ENCODE measurements at regions not wholly inside any gene's neighbourhood (a gene's known extent, or its start where the extent isn't known, plus 50 kb on each side); places are given as distances from the start of the nearest gene placed in this dataset.
A peak's percentile ranks its signal among the peaks of the same experiment; 100 is the strongest.

DNA sequence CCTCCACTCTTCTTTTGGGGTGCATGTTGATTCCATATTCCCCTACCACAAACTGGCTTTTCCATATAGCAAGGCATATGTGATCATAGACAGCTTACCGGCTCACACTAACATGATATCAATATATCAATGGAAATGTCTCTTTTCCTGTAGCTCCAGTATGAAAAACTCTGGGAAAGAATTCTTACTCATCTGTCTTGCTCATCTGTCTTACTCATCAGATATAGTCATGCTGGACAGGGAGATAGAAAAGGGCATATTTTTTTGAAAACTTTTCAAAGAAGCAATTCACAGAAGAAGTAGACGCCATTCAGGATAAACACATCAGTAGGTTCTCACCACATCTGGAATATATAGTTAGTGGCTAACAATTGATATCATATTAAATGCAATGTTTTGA lies 794.7 kb downstream of the RAB28 start:
- no peaks in the 10 kb centered on the region for H3K4me1 ChIP-seq (ENCODE audit: control insufficient read depth, insufficient read depth, low read length)
- H3K4me3 ChIP-seq (ENCODE audit: low read length) = no peak overlapping the region
- no CpG with 5 or more reads among the region's 2 CpGs for WGBS (ENCODE audit: insufficient coverage, insufficient read length)
- no peak for DNase-seq (ENCODE audit: low read depth, low spot score)
- no peak overlapping the region for H3K27ac ChIP-seq (ENCODE audit: low read length)
- no peaks in the 10 kb centered on the region for H3K27me3 ChIP-seq (ENCODE audit: control insufficient read depth, insufficient read depth, low read length)
- H3K9me3 ChIP-seq (ENCODE audit: control insufficient read depth, insufficient read depth, low read length) = no peaks in the 10 kb centered on the region
- no peaks in the 10 kb centered on the region for H3K36me3 ChIP-seq (ENCODE audit: control insufficient read depth, insufficient read depth, low read length)

DNA sequence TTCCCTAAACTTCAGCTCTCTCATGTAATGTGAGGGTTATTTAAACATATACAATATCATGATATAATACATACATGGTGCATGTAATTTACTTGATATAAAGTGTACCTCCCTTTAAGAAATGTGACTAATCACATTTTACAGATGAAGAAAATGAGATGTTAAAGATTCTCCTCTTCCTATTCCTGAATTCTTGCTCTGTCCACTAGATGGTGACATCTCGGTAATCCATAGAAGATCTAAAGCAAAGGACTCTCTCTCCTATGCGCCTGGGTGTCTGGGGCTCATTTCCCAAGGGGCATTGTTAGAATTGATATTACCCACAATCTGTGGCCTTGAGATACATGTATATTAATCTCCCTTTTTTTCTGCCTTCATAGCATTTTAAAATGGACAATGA lies 804.9 kb downstream of the RAB28 start:
- Histone ChIP-seq H3K27me3 (ENCODE audit: control insufficient read depth, insufficient read depth, low read length) (no peaks in the 10 kb centered on the region), H3K4me3 (ENCODE audit: low read length) (no peak overlapping the region), H3K4me1 (ENCODE audit: control insufficient read depth, insufficient read depth, low read length) (no peaks in the 10 kb centered on the region), H3K9me3 (ENCODE audit: control insufficient read depth, insufficient read depth, low read length) (no peaks in the 10 kb centered on the region; the same call in 1 of the 2 replicates), H3K36me3 (ENCODE audit: control insufficient read depth, insufficient read depth, low read length) (no peaks in the 10 kb centered on the region), H3K27ac (ENCODE audit: low read length) (no peak overlapping the region)
- WGBS (ENCODE audit: insufficient coverage, insufficient read length) = no CpG with 5 or more reads among the region's 2 CpGs
- DNase-seq (ENCODE audit: low read depth, low spot score) = no peak

DNA sequence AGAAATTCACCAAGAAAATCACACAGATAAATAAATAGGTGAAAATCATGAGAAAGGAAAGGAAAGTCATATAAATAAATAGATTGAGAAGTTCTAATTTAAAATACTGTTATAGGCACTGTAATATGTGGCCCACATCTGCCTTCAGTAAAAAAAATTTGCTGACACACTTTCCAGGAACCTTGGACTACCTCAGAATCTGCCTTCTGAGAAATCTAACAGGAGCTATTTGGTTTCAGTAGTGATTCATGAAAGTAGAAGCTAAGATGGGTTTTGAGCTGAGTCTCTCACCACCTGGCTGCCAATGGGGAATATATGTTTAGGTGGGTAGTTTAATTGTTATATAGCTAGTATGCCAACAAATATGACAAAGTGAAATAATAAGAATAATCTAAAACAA lies 810.0 kb downstream of the RAB28 start:
- H3K4me1 ChIP-seq (ENCODE audit: control insufficient read depth, insufficient read depth, low read length) = no peaks in the 10 kb centered on the region
- no peaks in the 10 kb centered on the region for H3K27me3 ChIP-seq (ENCODE audit: control insufficient read depth, insufficient read depth, low read length)
- H3K27ac ChIP-seq (ENCODE audit: low read length) = no peak overlapping the region
- H3K4me3 ChIP-seq (ENCODE audit: low read length) = no peak overlapping the region
- DNase-seq (ENCODE audit: low read depth, low spot score) = no peak
- H3K36me3 ChIP-seq (ENCODE audit: control insufficient read depth, insufficient read depth, low read length) = no peaks in the 10 kb centered on the region
- no peaks in the 10 kb centered on the region; the same call in 1 of the 2 replicates for H3K9me3 ChIP-seq (ENCODE audit: control insufficient read depth, insufficient read depth, low read length)

DNA sequence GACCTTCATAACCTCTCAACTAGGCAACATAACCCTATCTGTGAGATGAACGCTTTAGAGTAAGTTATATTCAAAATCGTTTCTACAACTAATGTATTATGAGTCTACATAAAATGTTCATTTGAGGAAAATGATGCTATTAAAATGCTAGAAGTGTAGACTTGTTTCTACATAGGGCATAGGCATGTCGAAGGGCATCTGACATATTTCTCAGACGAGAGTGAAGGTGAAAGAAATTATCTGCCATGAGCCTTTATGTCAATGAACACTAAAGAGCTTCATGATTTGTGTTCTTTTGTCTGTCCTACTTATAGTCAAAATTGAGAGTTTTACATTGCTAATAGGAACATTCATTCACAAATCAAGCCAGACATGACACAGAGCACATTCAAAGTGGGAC lies 811.8 kb downstream of the RAB28 start:
- Histone ChIP-seq H3K9me3 (ENCODE audit: control insufficient read depth, insufficient read depth, low read length) (no peaks in the 10 kb centered on the region; the same call in 1 of the 2 replicates), H3K4me1 (ENCODE audit: control insufficient read depth, insufficient read depth, low read length) (no peaks in the 10 kb centered on the region), H3K27me3 (ENCODE audit: control insufficient read depth, insufficient read depth, low read length) (no peaks in the 10 kb centered on the region), H3K4me3 (ENCODE audit: low read length) (no peak overlapping the region), H3K36me3 (ENCODE audit: control insufficient read depth, insufficient read depth, low read length) (no peaks in the 10 kb centered on the region), H3K27ac (ENCODE audit: low read length) (no peak overlapping the region)
- no peak for DNase-seq (ENCODE audit: low read depth, low spot score)
- WGBS (ENCODE audit: insufficient coverage, insufficient read length) = no CpG with 5 or more reads among the region's 4 CpGs

DNA sequence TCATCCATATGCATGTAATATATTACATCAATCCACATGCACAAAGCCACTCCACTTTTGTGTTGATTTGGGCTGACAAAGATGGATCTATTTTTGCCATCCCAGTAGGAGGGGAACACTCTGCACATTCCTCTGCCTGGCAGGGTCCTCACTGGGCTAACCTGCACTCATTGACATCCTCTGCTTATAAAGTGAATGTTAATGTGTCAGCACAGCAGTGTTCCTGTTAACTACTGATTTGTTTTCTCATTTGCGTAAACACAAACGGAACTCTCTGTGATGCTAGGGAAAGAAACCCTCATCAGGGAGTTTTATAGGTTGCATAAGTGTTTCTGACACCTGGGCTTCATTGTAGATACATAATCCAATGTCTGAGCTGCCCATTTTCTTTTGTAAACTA lies 826.0 kb downstream of the RAB28 start:
- no peak for DNase-seq (ENCODE audit: low read depth, low spot score)
- Histone ChIP-seq H3K4me3 (ENCODE audit: low read length) (no peak overlapping the region), H3K9me3 (ENCODE audit: control insufficient read depth, insufficient read depth, low read length) (no peaks in the 10 kb centered on the region), H3K27ac (ENCODE audit: low read length) (no peak overlapping the region), H3K36me3 (ENCODE audit: control insufficient read depth, insufficient read depth, low read length) (no peaks in the 10 kb centered on the region), H3K27me3 (ENCODE audit: control insufficient read depth, insufficient read depth, low read length) (no peaks in the 10 kb centered on the region), H3K4me1 (ENCODE audit: control insufficient read depth, insufficient read depth, low read length) (0 out of 2 replicates have a peak, but pooled peaks cover 2% of the 10 kb centered on the region)
- WGBS (ENCODE audit: insufficient coverage, insufficient read length) = no CpG with 5 or more reads among the region's 2 CpGs

DNA sequence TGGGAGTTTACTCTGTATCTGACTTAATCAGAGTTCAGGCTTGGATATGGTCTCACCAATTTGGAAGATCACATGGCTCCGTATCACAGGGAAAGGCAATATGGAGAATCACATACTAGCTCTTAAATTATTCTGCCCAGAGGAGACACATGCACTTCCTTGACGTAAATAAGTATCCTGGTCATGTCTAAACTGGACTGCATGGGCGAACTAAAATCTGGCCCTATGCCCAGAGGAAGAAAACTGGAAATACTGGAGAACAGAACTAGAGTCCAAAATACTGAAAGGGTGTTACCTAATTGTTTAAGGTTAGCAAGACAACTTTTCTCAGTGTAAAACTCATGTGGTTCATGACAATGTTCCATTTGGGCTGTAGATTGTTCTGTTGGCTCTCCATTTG lies 832.3 kb downstream of the RAB28 start:
- no peak for DNase-seq (ENCODE audit: low read depth, low spot score)
- H3K27ac ChIP-seq (ENCODE audit: low read length) = no peak overlapping the region
- H3K4me1 ChIP-seq (ENCODE audit: control insufficient read depth, insufficient read depth, low read length) = no peaks in the 10 kb centered on the region
- no peaks in the 10 kb centered on the region for H3K36me3 ChIP-seq (ENCODE audit: control insufficient read depth, insufficient read depth, low read length)
- no peak overlapping the region for H3K4me3 ChIP-seq (ENCODE audit: low read length)
- no peaks in the 10 kb centered on the region for H3K9me3 ChIP-seq (ENCODE audit: control insufficient read depth, insufficient read depth, low read length)
- H3K27me3 ChIP-seq (ENCODE audit: control insufficient read depth, insufficient read depth, low read length) = no peaks in the 10 kb centered on the region
- WGBS (ENCODE audit: insufficient coverage, insufficient read length) = no CpG with 5 or more reads among the region's 3 CpGs

DNA sequence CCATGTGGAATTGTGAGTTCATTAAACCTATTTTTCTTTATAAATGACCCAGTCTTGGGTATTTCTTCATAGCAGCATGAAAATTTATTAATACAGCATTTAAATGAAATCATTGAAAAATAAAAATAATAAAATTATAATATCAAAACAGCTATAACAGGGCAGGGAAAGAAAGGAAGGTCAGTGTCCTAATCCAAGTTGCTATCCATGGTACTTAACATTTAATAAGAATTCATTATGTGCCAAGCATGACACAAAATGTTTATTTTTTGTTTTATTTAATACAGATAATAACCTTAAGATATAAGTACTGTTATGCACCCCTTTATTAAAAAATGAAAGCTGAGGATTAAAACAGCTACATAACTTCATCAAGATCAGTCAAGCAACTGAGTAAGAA lies 838.4 kb downstream of the RAB28 start:
- H3K4me1 ChIP-seq (ENCODE audit: control insufficient read depth, insufficient read depth, low read length) = no peaks in the 10 kb centered on the region
- H3K36me3 ChIP-seq (ENCODE audit: control insufficient read depth, insufficient read depth, low read length) = no peaks in the 10 kb centered on the region
- no peak overlapping the region for H3K27ac ChIP-seq (ENCODE audit: low read length)
- H3K4me3 ChIP-seq (ENCODE audit: low read length) = no peak overlapping the region
- no peak for DNase-seq (ENCODE audit: low read depth, low spot score)
- H3K9me3 ChIP-seq (ENCODE audit: control insufficient read depth, insufficient read depth, low read length) = no peaks in the 10 kb centered on the region
- H3K27me3 ChIP-seq (ENCODE audit: control insufficient read depth, insufficient read depth, low read length) = no peaks in the 10 kb centered on the region

DNA sequence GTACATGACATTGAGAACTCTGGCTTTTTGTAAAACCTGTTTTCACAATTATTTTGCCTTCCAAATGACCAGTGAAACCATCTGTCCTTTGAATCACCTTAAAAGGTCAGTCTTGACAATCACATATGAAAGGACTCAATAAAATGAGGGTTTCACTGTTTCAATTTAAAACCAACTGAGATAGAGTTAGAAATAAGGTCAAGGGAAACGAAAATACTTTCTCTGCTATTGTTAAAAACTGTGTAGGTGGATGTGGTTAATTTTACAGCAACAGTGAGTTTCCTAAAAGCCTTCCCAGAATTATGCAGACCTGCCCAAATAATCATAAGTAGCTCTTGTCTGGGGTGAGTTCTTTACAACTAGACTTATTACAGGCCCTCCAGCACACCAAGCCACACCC lies 839.9 kb downstream of the RAB28 start:
- Histone ChIP-seq H3K36me3 (ENCODE audit: control insufficient read depth, insufficient read depth, low read length) (no peaks in the 10 kb centered on the region), H3K4me3 (ENCODE audit: low read length) (no peak overlapping the region), H3K4me1 (ENCODE audit: control insufficient read depth, insufficient read depth, low read length) (no peaks in the 10 kb centered on the region), H3K9me3 (ENCODE audit: control insufficient read depth, insufficient read depth, low read length) (no peaks in the 10 kb centered on the region), H3K27me3 (ENCODE audit: control insufficient read depth, insufficient read depth, low read length) (no peaks in the 10 kb centered on the region), H3K27ac (ENCODE audit: low read length) (no peak overlapping the region)
- WGBS (ENCODE audit: insufficient coverage, insufficient read length) = no CpG with 5 or more reads among the region's 1 CpG
- DNase-seq (ENCODE audit: low read depth, low spot score) = no peak

DNA sequence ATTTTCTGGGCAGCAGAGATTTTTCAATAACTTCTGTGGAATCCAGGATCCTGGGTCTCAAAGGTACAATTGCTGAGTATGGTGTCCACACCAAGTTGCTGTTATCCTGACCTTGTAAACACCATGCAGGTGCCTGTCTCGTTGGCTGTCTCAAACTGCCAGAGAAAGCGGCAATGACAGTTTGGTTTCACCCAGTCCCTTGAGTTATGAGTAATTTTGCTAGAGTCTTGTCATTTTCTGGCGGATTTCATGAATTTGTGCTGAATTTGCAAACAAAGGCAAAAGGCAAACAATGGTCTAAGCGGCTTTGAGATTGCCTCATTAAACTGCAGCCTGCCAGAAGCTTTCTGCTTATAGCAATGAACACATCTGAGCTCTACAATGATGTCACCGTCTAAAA lies 847.9 kb downstream of the RAB28 start:
- H3K27ac ChIP-seq (ENCODE audit: low read length) = no peak overlapping the region
- WGBS (ENCODE audit: insufficient coverage, insufficient read length) = no CpG with 5 or more reads among the region's 5 CpGs

DNA sequence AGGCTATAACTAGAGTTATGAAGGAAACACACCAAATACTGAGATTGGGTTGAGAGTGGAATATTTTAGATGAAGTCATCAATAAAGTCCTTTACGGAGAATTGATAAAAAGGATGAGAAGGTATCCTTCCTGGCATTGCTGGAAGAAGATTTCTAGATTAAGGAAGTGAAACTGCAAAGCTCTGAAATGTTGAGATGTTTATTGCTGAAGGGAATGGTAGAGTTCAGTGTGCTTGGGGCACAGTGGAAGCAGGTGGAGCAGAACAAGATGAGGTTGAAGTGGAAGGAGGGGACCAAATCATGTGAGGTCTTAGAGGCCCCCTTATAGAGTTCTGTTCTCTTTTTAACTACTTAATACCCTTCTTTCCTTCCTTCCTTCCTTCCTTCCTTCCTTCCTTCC lies 848.5 kb downstream of the RAB28 start:
- no CpG with 5 or more reads among the region's 1 CpG for whole genome bisulfite sequencing (ENCODE audit: insufficient coverage, insufficient read length)
- H3K36me3 ChIP-seq (ENCODE audit: control insufficient read depth, insufficient read depth, low read length) = no peaks in the 10 kb centered on the region
- no peak overlapping the region for H3K27ac ChIP-seq (ENCODE audit: low read length)
- H3K4me1 ChIP-seq (ENCODE audit: control insufficient read depth, insufficient read depth, low read length) = no peaks in the 10 kb centered on the region
- no peak overlapping the region for H3K4me3 ChIP-seq (ENCODE audit: low read length)
- no peak for DNase-seq (ENCODE audit: low read depth, low spot score)
- H3K27me3 ChIP-seq (ENCODE audit: control insufficient read depth, insufficient read depth, low read length) = no peaks in the 10 kb centered on the region
- no peaks in the 10 kb centered on the region for H3K9me3 ChIP-seq (ENCODE audit: control insufficient read depth, insufficient read depth, low read length)

More for the DNA sequence above, 847.9 kb downstream of the RAB28 start:
- H3K4me3 ChIP-seq (ENCODE audit: low read length) = no peak overlapping the region
- H3K27me3 ChIP-seq (ENCODE audit: control insufficient read depth, insufficient read depth, low read length) = no peaks in the 10 kb centered on the region
- H3K36me3 ChIP-seq (ENCODE audit: control insufficient read depth, insufficient read depth, low read length) = no peaks in the 10 kb centered on the region
- H3K4me1 ChIP-seq (ENCODE audit: control insufficient read depth, insufficient read depth, low read length) = no peaks in the 10 kb centered on the region
- no peak for DNase-seq (ENCODE audit: low read depth, low spot score)
- no peaks in the 10 kb centered on the region for H3K9me3 ChIP-seq (ENCODE audit: control insufficient read depth, insufficient read depth, low read length)

DNA sequence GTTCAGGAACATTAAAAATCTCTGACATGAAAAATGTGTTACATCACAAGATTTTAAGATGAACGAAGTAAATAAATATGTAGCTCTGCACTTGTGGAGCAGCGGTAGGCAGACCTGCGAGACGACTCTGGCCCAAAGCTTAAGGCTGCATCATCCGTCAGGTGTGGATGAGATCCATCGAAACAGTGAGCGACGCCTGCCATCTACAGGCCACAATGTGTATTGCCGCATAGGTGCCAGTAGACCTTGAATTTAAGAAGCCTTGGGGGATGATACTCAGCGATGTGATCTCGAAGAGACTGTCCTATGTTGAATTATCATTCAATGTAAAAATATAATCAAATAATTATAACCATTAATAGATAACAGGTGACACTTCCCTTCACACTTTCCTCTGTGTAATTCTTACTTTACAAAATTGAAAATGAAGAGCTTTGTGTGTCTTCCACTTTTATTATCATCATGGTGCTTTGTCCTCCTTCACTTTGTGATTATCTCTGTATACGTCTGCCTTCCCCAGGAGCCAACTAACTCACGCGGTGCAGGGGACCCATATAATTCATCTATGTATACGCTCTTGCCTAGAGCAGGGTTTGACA lies 851.0 kb downstream of the RAB28 start:
- H3K9me3 ChIP-seq (ENCODE audit: control insufficient read depth, insufficient read depth, low read length) = no peaks in the 10 kb centered on the region
- no CpG with 5 or more reads among the region's 15 CpGs for WGBS (ENCODE audit: insufficient coverage, insufficient read length)
- no peaks in the 10 kb centered on the region for H3K27me3 ChIP-seq (ENCODE audit: control insufficient read depth, insufficient read depth, low read length)
- no peak overlapping the region for H3K4me3 ChIP-seq (ENCODE audit: low read length)
- DNase-seq (ENCODE audit: low read depth, low spot score) = peak; percentile 79
- no peaks in the 10 kb centered on the region for H3K36me3 ChIP-seq (ENCODE audit: control insufficient read depth, insufficient read depth, low read length)
- H3K4me1 ChIP-seq (ENCODE audit: control insufficient read depth, insufficient read depth, low read length) = no peaks in the 10 kb centered on the region
- no peak overlapping the region for H3K27ac ChIP-seq (ENCODE audit: low read length)
